Adrenal gland (tissue), 5 donors: ENCODE measurements at regions not wholly inside any gene's neighbourhood (a gene's known extent, or its start where the extent isn't known, plus 50 kb on each side); places are given as distances from the start of the nearest gene placed in this dataset.

Experiments used
- POLR2A ChIP-seq, 2 donors: fragments of 450-650 bp; IDR thresholded peaks; one replicate each; pipeline ENCODE4 v1.6.1; 2017; ENCODE audit warnings: antibody characterized with exemption in 2 of 2, mild to moderate bottlenecking in 2 of 2, moderate library complexity in 1 of 2
- TF ChIP-seq, protein P1 (sequence below), 6 experiments: fragments of 450-650 bp in 4 of 6; fragments of 200-600 bp in 2 of 6; sonication (generic) in 1 of 6; IDR thresholded peaks; 1 replicate in 5 of 6; 2 replicates in 1 of 6; pipeline versions ENCODE4 v1.5.1 to v1.8.0; 2016 to 2021; ENCODE audit warnings: antibody characterized with exemption in 6 of 6, mild to moderate bottlenecking in 2 of 6, moderate library complexity in 1 of 6
- donor health status: DM: no; HTN: no; CAD: no.

GRCh38 chr20:11364736-11365135 lies 553.0 kb upstream of the BTBD3 start:
- TF ChIP-seq POLR2A (IDR thresholded peaks at IDR 0.05) = no peak
- TF ChIP-seq, protein P1, sequence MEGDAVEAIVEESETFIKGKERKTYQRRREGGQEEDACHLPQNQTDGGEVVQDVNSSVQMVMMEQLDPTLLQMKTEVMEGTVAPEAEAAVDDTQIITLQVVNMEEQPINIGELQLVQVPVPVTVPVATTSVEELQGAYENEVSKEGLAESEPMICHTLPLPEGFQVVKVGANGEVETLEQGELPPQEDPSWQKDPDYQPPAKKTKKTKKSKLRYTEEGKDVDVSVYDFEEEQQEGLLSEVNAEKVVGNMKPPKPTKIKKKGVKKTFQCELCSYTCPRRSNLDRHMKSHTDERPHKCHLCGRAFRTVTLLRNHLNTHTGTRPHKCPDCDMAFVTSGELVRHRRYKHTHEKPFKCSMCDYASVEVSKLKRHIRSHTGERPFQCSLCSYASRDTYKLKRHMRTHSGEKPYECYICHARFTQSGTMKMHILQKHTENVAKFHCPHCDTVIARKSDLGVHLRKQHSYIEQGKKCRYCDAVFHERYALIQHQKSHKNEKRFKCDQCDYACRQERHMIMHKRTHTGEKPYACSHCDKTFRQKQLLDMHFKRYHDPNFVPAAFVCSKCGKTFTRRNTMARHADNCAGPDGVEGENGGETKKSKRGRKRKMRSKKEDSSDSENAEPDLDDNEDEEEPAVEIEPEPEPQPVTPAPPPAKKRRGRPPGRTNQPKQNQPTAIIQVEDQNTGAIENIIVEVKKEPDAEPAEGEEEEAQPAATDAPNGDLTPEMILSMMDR (IDR thresholded peaks at IDR 0.05) = no peak
